ENCODE measurements at regions not wholly inside any gene's neighbourhood (a gene's known extent, or its start where the extent isn't known, plus 50 kb on each side); places are given as distances from the start of the nearest gene placed in this dataset.

GRCh38 chr6:168218785-168219566 is 100.6 kb downstream of the DACT2 start:
- TF ChIP-seq MAX (IDR thresholded peaks at IDR 0.05) (no peak), RAD21 (IDR thresholded peaks at IDR 0.05; ENCODE audit: low read depth) (no peak), FOXM1 (IDR thresholded peaks at IDR 0.05; ENCODE audit: borderline replicate concordance, low read depth) (no peak), NFIC (IDR thresholded peaks at IDR 0.05) (no peak), YY1 (IDR thresholded peaks at IDR 0.05; ENCODE audit: low read depth) (no peak), TEAD4 (IDR thresholded peaks at IDR 0.05) (no peak), EP300 (IDR thresholded peaks at IDR 0.05; ENCODE audit: borderline replicate concordance) (no peak), CEBPB (IDR thresholded peaks at IDR 0.05) (no peak), TCF12 (IDR thresholded peaks at IDR 0.05; ENCODE audit: low read depth) (no peak), TAF1 (IDR thresholded peaks at IDR 0.05; ENCODE audit: low read depth) (no peak)

GRCh38 chr6:168217880-168218537 is 101.6 kb downstream of the DACT2 start:
- TF ChIP-seq TCF12 (IDR thresholded peaks at IDR 0.05; ENCODE audit: low read depth) (0 out of 2 replicates have a peak, but pooled peaks have one; percentile 41), ZBTB7A (IDR thresholded peaks at IDR 0.05; ENCODE audit: low read depth) (no peak)

- TF ChIP-seq EGR1 (IDR thresholded peaks at IDR 0.05) (no peak), TCF12 (IDR thresholded peaks at IDR 0.05; ENCODE audit: low read depth) (no peak), TEAD4 (IDR thresholded peaks at IDR 0.05) (no peak), USF1 (IDR thresholded peaks at IDR 0.05) (no peak), RAD21 (IDR thresholded peaks at IDR 0.05; ENCODE audit: low read depth) (no peak), TAF1 (IDR thresholded peaks at IDR 0.05; ENCODE audit: low read depth) (no peak), CREB1 (IDR thresholded peaks at IDR 0.05; ENCODE audit: low read depth) (no peak), NFIC (IDR thresholded peaks at IDR 0.05) (no peak), YY1 (IDR thresholded peaks at IDR 0.05; ENCODE audit: low read depth) (no peak)
Measured at GRCh38 chr6:168217216-168217879, 102.2 kb downstream of the DACT2 start.

- TF ChIP-seq USF1 (IDR thresholded peaks at IDR 0.05) (no peak), TCF12 (IDR thresholded peaks at IDR 0.05; ENCODE audit: low read depth) (peak; percentile 56; the same call in 1 of the 2 replicates), ZBTB7A (IDR thresholded peaks at IDR 0.05; ENCODE audit: low read depth) (no peak), TAF1 (IDR thresholded peaks at IDR 0.05; ENCODE audit: low read depth) (no peak), EGR1 (IDR thresholded peaks at IDR 0.05) (no peak), NFIC (IDR thresholded peaks at IDR 0.05) (peak; percentile 58), TEAD4 (IDR thresholded peaks at IDR 0.05) (peak; percentile 66; the same call in 1 of the 2 replicates), FOXM1 (IDR thresholded peaks at IDR 0.05; ENCODE audit: borderline replicate concordance, low read depth) (peak; percentile 23; the same call in 1 of the 2 replicates), MAX (IDR thresholded peaks at IDR 0.05) (no peak; the same call in 1 of the 2 replicates), RAD21 (IDR thresholded peaks at IDR 0.05; ENCODE audit: low read depth) (no peak), CEBPB (IDR thresholded peaks at IDR 0.05) (no peak), REST (IDR thresholded peaks at IDR 0.05; ENCODE audit: low read depth) (no peak), EP300 (IDR thresholded peaks at IDR 0.05; ENCODE audit: borderline replicate concordance) (peak; percentile 57), CREB1 (IDR thresholded peaks at IDR 0.05; ENCODE audit: low read depth) (no peak), YY1 (IDR thresholded peaks at IDR 0.05; ENCODE audit: low read depth) (peak; percentile 46; the same call in 1 of the 2 replicates)
Measured at GRCh38 chr6:168216751-168217191, 102.8 kb downstream of the DACT2 start.

- no peak for TF ChIP-seq FOXM1 (IDR thresholded peaks at IDR 0.05; ENCODE audit: borderline replicate concordance, low read depth)
Measured at GRCh38 chr6:168216117-168216516, 103.5 kb downstream of the DACT2 start.

- TF ChIP-seq NFIC (IDR thresholded peaks at IDR 0.05) = no peak
Measured at GRCh38 chr6:168215121-168215808, 104.3 kb downstream of the DACT2 start.

- TF ChIP-seq EGR1 (IDR thresholded peaks at IDR 0.05) (no peak), FOXM1 (IDR thresholded peaks at IDR 0.05; ENCODE audit: borderline replicate concordance, low read depth) (no peak), MAX (IDR thresholded peaks at IDR 0.05) (no peak), NFIC (IDR thresholded peaks at IDR 0.05) (no peak), YY1 (IDR thresholded peaks at IDR 0.05; ENCODE audit: low read depth) (no peak), REST (IDR thresholded peaks at IDR 0.05; ENCODE audit: low read depth) (no peak), TEAD4 (IDR thresholded peaks at IDR 0.05) (no peak), CREB1 (IDR thresholded peaks at IDR 0.05; ENCODE audit: low read depth) (no peak), RAD21 (IDR thresholded peaks at IDR 0.05; ENCODE audit: low read depth) (no peak), EP300 (IDR thresholded peaks at IDR 0.05; ENCODE audit: borderline replicate concordance) (no peak), TCF12 (IDR thresholded peaks at IDR 0.05; ENCODE audit: low read depth) (no peak)
Measured at GRCh38 chr6:168214586-168215104, 104.9 kb downstream of the DACT2 start.

Data from Ishikawa (cell line).